Left renal cortex interstitium (tissue), 4 donors: ENCODE measurements at regions not wholly inside any gene's neighbourhood (a gene's known extent, or its start where the extent isn't known, plus 50 kb on each side); places are given as distances from the start of the nearest gene placed in this dataset.

ENCODE experiments used
- DNase-seq, 4 donors: peaks; one replicate each; pipeline ENCODE4 v3.0.0-alpha.2; 2013; ENCODE audit warnings: low read depth in 4 of 4, low spot score in 2 of 4, missing footprints in 1 of 4

- no peak for DNase-seq
Measured at GRCh38 chr6:6376845-6377244, 56.4 kb upstream of the F13A1 start.

DNA sequence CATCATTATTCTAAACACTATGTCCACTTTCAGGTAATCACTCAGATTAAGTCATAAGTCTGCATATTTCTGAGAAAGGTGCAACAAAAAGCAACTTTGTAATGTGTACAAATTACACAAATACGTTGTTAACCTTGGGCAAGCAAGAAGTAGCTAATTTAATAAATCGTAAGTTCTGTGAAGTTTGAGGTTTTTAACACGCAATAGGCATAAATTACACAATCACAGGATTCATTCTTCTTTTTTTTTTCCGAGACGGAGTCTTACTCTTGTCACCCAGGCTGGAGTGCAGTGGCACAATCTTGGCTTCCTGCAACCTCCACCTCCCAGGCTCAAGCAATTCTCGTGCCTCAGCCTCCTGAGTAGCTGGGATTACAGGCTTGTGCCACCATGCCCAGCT lies 57.2 kb upstream of the F13A1 start:
- no peak for DNase-seq

GRCh38 chr6:6379573-6379972 lies 59.1 kb upstream of the F13A1 start:
- DNase-seq: no peak

DNA sequence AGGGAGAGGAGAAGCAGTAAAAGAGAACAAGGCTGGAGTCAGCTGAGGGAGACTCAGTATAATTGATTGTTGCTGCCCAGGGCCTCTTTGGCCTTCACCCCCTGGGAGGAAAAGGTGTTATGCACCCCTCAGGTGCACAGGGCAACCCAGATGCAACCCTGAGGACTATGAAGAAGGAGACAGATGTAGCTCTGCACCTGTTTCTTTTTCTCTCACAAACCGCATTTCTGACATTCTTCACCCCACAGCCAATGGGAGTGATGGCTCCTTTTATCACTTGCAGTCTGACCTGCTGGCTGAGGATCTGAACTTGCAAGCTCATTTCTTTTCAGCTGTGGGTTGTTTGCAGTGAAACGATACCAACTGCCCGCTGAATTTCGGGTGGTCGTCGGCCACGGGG lies 64.1 kb upstream of the F13A1 start:
- DNase-seq: no peak

- DNase-seq: no peak
Measured at GRCh38 chr6:6386010-6386409, 65.5 kb upstream of the F13A1 start.

DNA sequence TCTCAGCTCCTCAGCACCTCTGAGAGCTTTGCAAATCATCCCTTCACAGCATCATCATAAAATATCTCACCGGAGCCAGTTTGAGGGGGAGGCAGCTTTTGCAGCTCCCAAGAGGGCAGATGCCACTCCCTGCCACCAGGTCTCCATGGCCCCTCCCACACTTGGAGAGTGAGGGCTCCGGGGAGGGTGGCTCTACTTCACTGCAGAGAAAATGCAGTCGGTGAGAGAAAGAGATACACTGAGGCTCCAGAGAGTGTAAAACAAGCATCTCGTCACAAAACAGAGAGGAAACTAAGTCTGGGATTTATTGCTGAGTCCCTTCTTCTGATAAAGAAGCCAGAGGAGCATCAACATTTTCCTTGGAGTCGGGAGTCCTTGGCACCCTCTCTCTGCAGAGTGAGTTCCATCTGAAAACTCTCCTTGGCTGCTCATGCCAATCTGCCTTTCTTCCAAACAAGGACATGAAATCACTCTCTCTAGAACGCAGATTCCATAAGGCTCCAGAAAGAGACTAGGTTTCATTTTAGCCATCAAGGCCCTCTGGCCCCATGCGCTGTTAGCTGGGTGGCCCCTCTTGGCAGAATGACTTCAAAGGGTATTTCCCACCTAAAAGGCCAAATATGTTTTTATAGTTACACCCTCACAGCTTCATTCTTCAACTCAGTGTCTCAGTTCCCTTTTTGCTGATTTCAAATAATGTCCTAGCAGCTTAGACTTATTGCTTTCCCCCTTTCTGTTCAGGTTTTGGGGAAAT lies 70.6 kb upstream of the F13A1 start:
- no peak for DNase-seq

- DNase-seq: no peak
Measured at GRCh38 chr6:6392214-6393068, 72.0 kb upstream of the F13A1 start.

DNA sequence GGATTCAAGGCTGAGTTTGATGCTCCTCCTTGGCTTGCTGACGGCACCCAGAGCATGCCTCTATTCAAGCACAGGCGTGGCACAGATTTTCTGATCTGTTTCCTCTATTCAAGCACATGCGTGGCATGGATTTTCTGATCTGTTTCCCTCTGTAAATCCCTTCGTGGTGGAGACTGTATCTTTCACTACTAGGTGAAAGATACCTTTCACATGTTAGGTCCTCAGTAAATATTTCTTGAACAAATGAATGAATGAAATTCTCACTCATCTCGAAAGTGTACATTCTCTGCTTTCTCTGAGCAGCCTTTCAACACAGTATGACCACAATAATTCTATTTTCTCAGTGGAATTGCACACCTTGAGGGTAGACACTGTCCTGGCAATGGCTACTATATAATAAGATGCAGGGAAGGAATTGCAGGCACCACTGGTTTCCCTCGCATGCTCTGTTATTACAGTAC lies 72.6 kb upstream of the F13A1 start:
- DNase-seq: no peak

GRCh38 chr6:6395581-6396197 lies 75.2 kb upstream of the F13A1 start:
- DNase-seq: no peak

GRCh38 chr6:6397842-6398241 lies 77.4 kb upstream of the F13A1 start:
- DNase-seq: no peak

GRCh38 chr6:6399568-6399967 lies 79.1 kb upstream of the F13A1 start:
- no peak for DNase-seq

DNA sequence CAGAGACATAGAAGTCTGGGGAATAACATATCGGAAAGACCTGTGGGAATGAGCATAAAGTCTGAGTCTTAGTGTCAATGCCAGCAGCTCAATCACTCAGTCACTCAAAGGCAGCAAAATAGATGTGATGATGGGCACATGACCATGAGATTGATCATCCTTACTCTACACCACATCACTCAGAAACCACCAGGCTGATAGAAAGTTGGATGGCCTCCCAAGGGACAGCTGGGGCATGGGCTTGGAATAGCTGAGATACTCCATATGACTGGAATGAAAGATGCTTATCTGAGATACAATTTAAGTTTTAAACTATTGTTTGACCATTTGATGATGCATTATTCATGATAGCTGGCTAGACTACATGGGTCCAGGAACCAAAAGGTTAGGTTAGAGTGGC lies 80.9 kb upstream of the F13A1 start:
- no peak for DNase-seq

GRCh38 chr6:6402006-6402405 lies 81.5 kb upstream of the F13A1 start:
- DNase-seq: no peak

GRCh38 chr6:6402591-6402990 lies 82.1 kb upstream of the F13A1 start:
- no peak for DNase-seq

DNA sequence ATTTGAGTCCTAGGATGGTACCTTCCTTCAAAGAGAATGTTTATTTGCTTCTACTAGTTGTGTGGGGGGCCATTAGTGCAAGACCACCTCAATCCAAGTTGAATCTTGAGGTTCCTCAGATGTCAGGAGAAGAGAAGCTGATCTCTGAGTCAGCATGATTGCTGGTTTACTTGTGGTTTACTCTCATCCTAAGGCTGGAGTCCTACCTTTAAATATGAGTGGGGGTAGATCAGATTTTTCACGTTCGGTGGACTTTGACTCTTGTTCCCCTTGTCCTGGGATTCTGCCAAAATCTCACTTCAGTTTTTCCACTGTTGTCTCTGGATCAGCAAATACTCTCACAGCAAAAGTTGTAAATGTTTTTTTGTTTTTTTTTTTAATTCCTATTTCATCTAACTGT lies 84.6 kb upstream of the F13A1 start:
- no peak for DNase-seq

DNA sequence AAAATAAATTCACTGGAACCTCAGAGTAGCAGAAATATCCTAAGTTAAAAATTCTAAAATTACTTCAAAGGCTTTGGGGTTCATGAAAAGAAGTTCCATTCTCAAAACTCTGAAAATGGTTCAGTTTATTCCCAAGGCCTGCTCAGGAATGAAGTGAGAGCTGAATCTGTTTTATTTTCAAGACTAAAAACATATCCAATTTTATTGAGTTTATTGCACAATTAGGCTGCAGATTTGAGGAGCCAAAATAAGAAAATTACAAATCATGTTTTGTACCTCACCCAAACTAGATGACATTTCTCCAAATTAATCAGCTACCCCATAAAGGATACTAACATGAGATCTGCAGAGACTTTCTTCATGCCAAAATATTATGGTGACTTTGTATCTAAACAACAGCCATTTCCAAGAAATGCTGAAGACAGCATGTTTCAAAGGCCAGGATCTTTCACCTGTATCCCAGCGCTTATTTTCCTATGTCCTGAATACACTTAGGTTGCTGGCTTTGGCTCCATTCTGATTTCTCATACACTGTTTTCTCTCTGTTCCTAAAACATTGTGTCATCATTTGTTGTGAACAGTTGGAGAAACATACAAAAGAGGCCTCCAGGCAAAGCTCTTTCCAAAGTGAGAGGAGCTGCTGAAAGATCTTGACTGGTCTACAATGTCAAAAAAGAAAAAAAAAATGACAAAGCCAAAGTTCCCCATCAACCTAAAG lies 85.7 kb upstream of the F13A1 start:
- no peak for DNase-seq

GRCh38 chr6:6406715-6407070 lies 86.2 kb upstream of the F13A1 start:
- DNase-seq: no peak

GRCh38 chr6:6407071-6407741 lies 86.7 kb upstream of the F13A1 start:
- DNase-seq: no peak

DNA sequence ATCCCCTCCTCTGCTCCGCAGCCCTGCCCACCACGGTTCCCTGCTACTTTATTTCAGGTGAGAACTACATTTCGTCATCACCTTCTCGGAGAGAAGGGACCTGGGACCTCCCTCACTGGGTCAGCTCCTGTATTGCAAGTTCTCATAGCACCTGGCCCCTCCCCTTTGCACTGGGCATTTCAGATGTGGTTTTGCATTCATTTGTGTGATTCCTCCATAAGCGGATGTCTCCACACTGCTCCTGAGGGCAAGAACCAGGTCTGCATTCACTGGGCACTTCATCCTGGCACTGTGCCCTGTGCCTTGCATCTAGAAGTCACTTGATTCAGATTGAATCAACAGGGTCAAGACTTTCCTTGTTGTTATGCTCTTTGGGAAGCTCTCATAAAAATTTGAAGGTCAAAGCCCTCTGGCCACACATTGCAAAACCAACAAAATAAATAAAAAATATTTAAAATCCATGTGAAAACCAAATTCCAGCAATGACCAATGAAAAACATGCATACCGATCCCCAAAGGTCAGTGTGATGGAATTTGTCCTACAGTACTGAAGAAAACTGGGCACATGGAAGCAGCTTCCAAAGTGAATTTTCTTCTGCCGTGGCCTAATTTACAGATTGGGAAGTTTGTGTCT lies 89.1 kb upstream of the F13A1 start:
- no peak for DNase-seq

DNA sequence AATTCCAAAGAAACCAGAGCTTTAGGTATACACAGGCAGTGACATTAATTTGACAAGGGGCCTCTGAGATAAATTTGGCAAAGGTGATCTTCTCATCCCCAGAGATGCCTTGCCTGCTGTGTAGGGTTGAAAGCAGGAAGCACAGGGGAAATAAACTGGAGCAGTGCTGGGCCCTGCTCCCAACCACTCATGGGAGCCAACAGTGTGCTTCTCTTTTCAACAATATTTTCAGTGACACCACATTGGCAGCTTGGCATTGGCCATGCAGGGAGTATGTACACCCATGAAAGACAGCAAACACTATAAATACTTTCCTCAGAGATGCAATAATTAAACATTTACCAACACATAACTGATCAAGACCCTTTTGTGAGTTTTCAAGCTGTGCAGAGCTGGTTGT lies 90.7 kb upstream of the F13A1 start:
- DNase-seq: no peak
